ENCODE measurements at regions not wholly inside any gene's neighbourhood (a gene's known extent, or its start where the extent isn't known, plus 50 kb on each side); places are given as distances from the start of the nearest gene placed in this dataset.

DNA sequence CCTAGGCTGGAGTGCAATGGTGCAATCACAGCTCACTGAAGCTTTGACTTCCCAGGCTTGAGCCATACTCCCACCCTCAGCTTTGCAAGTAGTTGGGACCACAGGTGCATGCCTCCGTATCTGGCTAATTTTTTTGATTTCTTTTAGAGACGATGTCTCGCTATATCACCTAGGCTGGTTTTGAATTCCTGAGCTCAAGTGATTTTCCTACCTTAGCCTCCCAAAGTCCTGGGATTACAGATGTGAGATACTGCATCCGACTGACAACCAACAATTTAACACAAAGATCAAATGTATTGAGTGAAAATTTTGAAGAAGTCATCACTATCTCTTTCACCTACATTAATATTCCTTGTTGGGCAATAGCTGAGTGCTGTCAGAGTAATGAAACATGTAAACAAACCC, 181.6 kb downstream of the MYCN start:
- intact Hi-C loops (cut with DNase I), result no loop called here
- TF ChIP-seq, protein P1, sequence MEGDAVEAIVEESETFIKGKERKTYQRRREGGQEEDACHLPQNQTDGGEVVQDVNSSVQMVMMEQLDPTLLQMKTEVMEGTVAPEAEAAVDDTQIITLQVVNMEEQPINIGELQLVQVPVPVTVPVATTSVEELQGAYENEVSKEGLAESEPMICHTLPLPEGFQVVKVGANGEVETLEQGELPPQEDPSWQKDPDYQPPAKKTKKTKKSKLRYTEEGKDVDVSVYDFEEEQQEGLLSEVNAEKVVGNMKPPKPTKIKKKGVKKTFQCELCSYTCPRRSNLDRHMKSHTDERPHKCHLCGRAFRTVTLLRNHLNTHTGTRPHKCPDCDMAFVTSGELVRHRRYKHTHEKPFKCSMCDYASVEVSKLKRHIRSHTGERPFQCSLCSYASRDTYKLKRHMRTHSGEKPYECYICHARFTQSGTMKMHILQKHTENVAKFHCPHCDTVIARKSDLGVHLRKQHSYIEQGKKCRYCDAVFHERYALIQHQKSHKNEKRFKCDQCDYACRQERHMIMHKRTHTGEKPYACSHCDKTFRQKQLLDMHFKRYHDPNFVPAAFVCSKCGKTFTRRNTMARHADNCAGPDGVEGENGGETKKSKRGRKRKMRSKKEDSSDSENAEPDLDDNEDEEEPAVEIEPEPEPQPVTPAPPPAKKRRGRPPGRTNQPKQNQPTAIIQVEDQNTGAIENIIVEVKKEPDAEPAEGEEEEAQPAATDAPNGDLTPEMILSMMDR (IDR thresholded peaks at IDR 0.05), result no peak
- no peak for TF ChIP-seq POLR2A (IDR thresholded peaks at IDR 0.05)
- H3K4me3 ChIP-seq, result no peak overlapping the region
- H3K27ac ChIP-seq, result no peak overlapping the region
- no peak for DNase-seq
- H3K27me3 ChIP-seq, result no peaks in the 10 kb centered on the region
- no peaks in the 10 kb centered on the region for H3K4me1 ChIP-seq (replicated peaks in 1 of 2)
- H3K36me3 ChIP-seq (replicated peaks in 1 of 2), result no peaks in the 10 kb centered on the region
- WGBS, 4 donors, result 92 to 98% (median 94%) methylated on average over 4 of the region's 4 CpGs
- H3K9me3 ChIP-seq (replicated peaks in 1 of 3), result no peaks in the 10 kb centered on the region

DNA sequence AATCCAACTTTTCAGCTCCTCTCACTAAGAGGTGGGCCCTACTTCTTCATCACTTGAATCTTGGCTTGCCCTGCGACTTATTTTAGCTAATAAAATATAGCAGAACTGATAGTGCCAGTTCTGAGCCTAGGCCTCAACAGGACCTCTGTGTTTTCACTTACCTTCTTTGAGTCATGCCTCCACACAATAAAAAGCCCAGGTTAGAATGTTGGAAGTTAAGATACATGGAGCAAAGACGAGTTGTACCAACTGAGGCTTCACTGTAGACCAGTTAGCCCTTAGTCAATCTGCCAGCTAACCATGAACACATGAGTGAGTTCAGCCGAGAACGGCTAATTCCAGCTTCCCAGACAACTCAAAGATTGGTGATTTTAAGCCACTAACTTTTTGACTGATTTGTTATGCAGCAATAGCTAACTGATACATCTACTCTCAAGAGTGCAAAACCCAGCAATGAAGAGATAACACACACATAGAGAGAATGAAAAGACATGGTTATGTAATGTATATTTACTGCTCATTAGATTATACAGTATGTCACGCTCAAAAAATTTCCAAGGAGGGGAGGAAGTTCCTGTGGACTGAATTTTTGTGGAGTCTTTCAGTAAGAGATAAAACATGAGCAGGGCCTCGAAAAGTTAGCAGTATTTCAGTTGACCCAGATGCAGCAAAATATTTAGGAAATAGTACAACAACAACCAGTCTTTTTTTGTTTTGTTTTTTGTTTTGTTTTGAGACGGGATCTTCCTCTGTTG, 181.1 kb downstream of the MYCN start:
- Histone ChIP-seq H3K4me1 (replicated peaks in 1 of 2) (no peaks in the 10 kb centered on the region), H3K36me3 (replicated peaks in 1 of 2) (no peaks in the 10 kb centered on the region), H3K9me3 (replicated peaks in 1 of 3) (no peaks in the 10 kb centered on the region), H3K4me3 (no peak overlapping the region), H3K27ac (no peak overlapping the region), H3K27me3 (no peaks in the 10 kb centered on the region)
- no peak for TF ChIP-seq POLR2A (IDR thresholded peaks at IDR 0.05)
- TF ChIP-seq, protein P1 (IDR thresholded peaks at IDR 0.05), result no peak
- DNase-seq, result no peak
- 85 to 92% (median 88%) methylated on average over 6 to 7 of the region's 7 CpGs for WGBS, 4 donors
- intact Hi-C loops (cut with DNase I), result no loop called here

DNA sequence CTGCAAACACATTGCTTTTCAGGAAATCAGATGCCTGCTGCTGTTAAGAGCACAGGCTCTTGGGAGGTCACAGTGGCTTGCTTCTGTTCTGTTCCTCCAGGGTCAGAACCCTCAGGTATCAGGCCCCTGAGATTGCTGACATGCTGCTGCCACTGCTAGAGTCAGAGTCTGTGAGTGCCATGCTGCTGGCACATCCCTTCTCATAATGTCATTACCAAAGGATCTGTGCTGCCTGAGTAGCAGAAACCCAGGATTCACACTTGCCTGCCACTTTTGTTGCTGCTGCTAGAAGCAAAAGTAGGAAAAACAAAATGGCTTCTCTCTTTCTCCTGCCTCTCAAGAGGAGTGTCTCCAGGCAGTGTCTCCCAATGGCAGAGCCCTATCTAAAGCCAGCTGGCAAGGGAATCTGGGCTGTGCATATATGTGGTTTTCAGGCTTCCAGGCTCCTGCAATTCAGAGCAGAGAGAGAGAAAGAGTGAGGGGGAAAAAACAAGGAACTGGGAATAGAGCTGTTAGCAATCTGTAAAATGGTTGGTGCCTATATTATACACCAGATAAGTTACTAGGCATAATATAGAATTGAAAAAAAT, 180.3 kb downstream of the MYCN start:
- Histone ChIP-seq H3K4me1 (replicated peaks in 1 of 2) (no peaks in the 10 kb centered on the region), H3K27me3 (no peaks in the 10 kb centered on the region), H3K27ac (no peak overlapping the region), H3K36me3 (replicated peaks in 1 of 2) (no peaks in the 10 kb centered on the region), H3K4me3 (no peak overlapping the region), H3K9me3 (replicated peaks in 1 of 3) (no peaks in the 10 kb centered on the region)
- intact Hi-C loops (cut with DNase I), result no loop called here
- DNase-seq, result no peak
- TF ChIP-seq POLR2A (IDR thresholded peaks at IDR 0.05), result no peak
- TF ChIP-seq, protein P1 (IDR thresholded peaks at IDR 0.05), result no peak

DNA sequence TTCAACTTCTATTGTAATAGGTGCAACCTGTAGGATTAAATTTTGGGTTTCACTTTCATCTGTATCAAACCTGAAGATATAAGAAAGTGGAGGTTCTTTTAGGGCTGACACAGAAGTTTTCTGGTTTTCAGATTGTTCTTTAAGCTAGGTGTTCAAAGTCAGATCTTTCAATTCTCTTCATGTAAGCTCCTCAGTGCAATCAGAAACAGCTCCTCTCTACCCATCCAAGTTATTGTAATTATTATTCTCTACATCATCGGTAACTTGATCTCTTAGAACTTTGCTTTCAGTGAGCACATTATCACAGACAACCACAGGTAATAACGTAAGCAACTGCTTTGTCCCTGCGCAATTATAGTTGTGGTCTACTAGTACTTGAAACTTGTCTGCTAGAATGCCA, 179.4 kb downstream of the MYCN start:
- no peak overlapping the region for H3K27ac ChIP-seq
- no peaks in the 10 kb centered on the region for H3K27me3 ChIP-seq
- H3K9me3 ChIP-seq (replicated peaks in 1 of 3), result no peaks in the 10 kb centered on the region
- intact Hi-C loops (cut with DNase I), result no loop called here
- no peak for DNase-seq
- 90 to 94% (median 93%) methylated on average over 3 of the region's 3 CpGs for WGBS, 4 donors
- H3K4me1 ChIP-seq (replicated peaks in 1 of 2), result no peaks in the 10 kb centered on the region
- H3K4me3 ChIP-seq, result no peak overlapping the region
- TF ChIP-seq, protein P1 (IDR thresholded peaks at IDR 0.05), result no peak
- TF ChIP-seq POLR2A (IDR thresholded peaks at IDR 0.05), result no peak
- no peaks in the 10 kb centered on the region for H3K36me3 ChIP-seq (replicated peaks in 1 of 2)
